Mesendoderm (in vitro differentiated cells): ENCODE measurements at regions not wholly inside any gene's neighbourhood (a gene's known extent, or its start where the extent isn't known, plus 50 kb on each side); places are given as distances from the start of the nearest gene placed in this dataset.

Source experiments
- DNase-seq: peaks from one replicate; pipeline ENCODE4 v3.0.0; 2013
- H2AK5ac ChIP-seq: 2 replicates; pipeline ENCODE4 v1.6.1; 2013; ENCODE audit warnings: low read length, inconsistent platforms
- H2BK120ac ChIP-seq: 2 replicates; pipeline ENCODE4 v1.6.1; 2013; ENCODE audit warnings: low read depth, mild to moderate bottlenecking, low read length, moderate library complexity, mixed read lengths
- H2BK15ac ChIP-seq: replicated peaks from 2 replicates; pipeline ENCODE4 v1.6.1; 2013; ENCODE audit warnings: low read depth, mild to moderate bottlenecking, moderate library complexity
- H2BK5ac ChIP-seq: 2 replicates; pipeline ENCODE4 v1.6.1; 2013; ENCODE audit warnings: low read length, inconsistent platforms
- H3K18ac ChIP-seq: 2 replicates; pipeline ENCODE4 v1.6.1; 2013; ENCODE audit warnings: mild to moderate bottlenecking, low read length, mixed read lengths
- H3K23ac ChIP-seq: one replicate; pipeline ENCODE4 v1.6.1; 2013; ENCODE audit warnings: low read length
- H3K27ac ChIP-seq: 2 replicates; pipeline ENCODE4 v1.5.1; 2013; ENCODE audit warnings: low read depth, mild to moderate bottlenecking, inconsistent platforms, low read length, moderate library complexity
- H3K27me3 ChIP-seq: 2 replicates; pipeline ENCODE4 v1.6.1; 2013; ENCODE audit warnings: low read length, control low read depth, mild to moderate bottlenecking, inconsistent platforms; ENCODE audit not compliant: insufficient read depth, poor library complexity
- H3K36me3 ChIP-seq: 2 replicates; pipeline ENCODE4 v1.6.1; 2013; ENCODE audit warnings: low read length, inconsistent platforms; ENCODE audit not compliant: control insufficient read depth, insufficient read depth
- H3K4ac ChIP-seq: one replicate; pipeline ENCODE4 v1.6.1; 2013; ENCODE audit warnings: low read depth, mild to moderate bottlenecking, low read length, moderate library complexity
- H3K4me1 ChIP-seq: 2 replicates; pipeline ENCODE4 v1.6.1; 2013; ENCODE audit warnings: low read depth, low read length, inconsistent platforms; ENCODE audit not compliant: control insufficient read depth
- H3K4me2 ChIP-seq: 2 replicates; pipeline ENCODE4 v1.6.1; 2013; ENCODE audit warnings: low read length
- H3K4me3 ChIP-seq: 2 replicates; pipeline ENCODE4 v1.5.1; 2013; ENCODE audit warnings: mild to moderate bottlenecking, low read length
- H3K56ac ChIP-seq: one replicate; pipeline ENCODE4 v1.6.1; 2013; ENCODE audit warnings: low read length
- H3K79me1 ChIP-seq: 2 replicates; pipeline ENCODE4 v1.6.1; 2013; ENCODE audit warnings: low read length, inconsistent platforms
- H3K79me2 ChIP-seq: 2 replicates; pipeline ENCODE4 v1.6.1; 2013; ENCODE audit warnings: mild to moderate bottlenecking, low read length; ENCODE audit not compliant: control insufficient read depth, insufficient read depth
- H3K9ac ChIP-seq: 2 replicates; pipeline ENCODE4 v1.6.1; 2013; ENCODE audit warnings: low read length, inconsistent platforms
- H4K5ac ChIP-seq: one replicate; pipeline ENCODE4 v1.6.1; 2013; ENCODE audit warnings: low read length
- H4K8ac ChIP-seq: one replicate; pipeline ENCODE4 v1.6.1; 2013; ENCODE audit warnings: low read depth, mild to moderate bottlenecking, control low read depth, low read length, moderate library complexity
- WGBS: extraction: QIAGEN DNeasy Blood & Tissue Kit; methylation state at CpG from one replicate; pipeline ENCODE4 v1.1.7; 2013; ENCODE audit warnings: low lambda C conversion rate, missing lambda C conversion rate; ENCODE audit not compliant: insufficient coverage; ENCODE audit errors: extremely low coverage; 5-methylcytosine and 5-hydroxymethylcytosine counted together

DNA sequence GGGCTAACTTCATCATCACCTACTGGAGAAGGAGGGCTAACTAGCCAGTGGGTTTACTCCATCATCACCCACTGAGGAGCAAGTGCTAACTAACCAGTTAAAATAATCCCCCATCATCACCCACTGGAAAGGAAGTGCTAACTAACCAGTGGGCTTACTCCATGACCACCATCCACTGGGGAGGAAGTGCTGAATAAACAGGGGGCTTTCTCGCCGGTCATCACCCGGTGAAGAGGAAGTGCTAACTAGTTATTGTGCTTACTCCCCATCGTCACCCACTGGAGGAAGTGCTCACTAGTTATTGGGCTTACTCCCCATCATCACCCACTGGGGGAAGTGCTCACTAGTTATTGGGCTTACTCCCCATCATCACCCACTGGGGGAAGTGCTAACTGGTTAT lies 124.4 kb upstream of the SALL3 start:
- no peak overlapping the region for H3K9ac ChIP-seq
- no peak overlapping the region for H3K23ac ChIP-seq
- H4K8ac ChIP-seq: no peak overlapping the region
- no peak overlapping the region for H2BK15ac ChIP-seq
- H3K4me2 ChIP-seq: no peak overlapping the region
- no peak overlapping the region for H2BK120ac ChIP-seq
- no peak overlapping the region for H3K56ac ChIP-seq
- H3K36me3 ChIP-seq: no peaks in the 10 kb centered on the region
- no peak overlapping the region for H4K5ac ChIP-seq
- no peaks in the 10 kb centered on the region for H3K79me2 ChIP-seq
- no peak overlapping the region for H2AK5ac ChIP-seq
- H3K79me1 ChIP-seq: no peaks in the 10 kb centered on the region
- no peaks in the 10 kb centered on the region for H3K27me3 ChIP-seq
- WGBS: no CpG with 5 or more reads among the region's 4 CpGs
- H3K4me3 ChIP-seq: no peak overlapping the region
- H3K18ac ChIP-seq: no peak overlapping the region
- H3K27ac ChIP-seq: no peak overlapping the region
- no peak overlapping the region for H3K4ac ChIP-seq
- no peak for DNase-seq
- no peak overlapping the region for H2BK5ac ChIP-seq
- H3K4me1 ChIP-seq: no peaks in the 10 kb centered on the region

- Histone ChIP-seq H3K9ac (no peak overlapping the region), H3K18ac (no peak overlapping the region), H2AK5ac (no peak overlapping the region), H3K4me2 (no peak overlapping the region), H3K4me1 (no peaks in the 10 kb centered on the region), H3K56ac (no peak overlapping the region), H3K36me3 (no peaks in the 10 kb centered on the region), H3K27me3 (no peaks in the 10 kb centered on the region), H4K5ac (no peak overlapping the region), H2BK120ac (no peak overlapping the region), H3K27ac (no peak overlapping the region), H3K4ac (no peak overlapping the region), H3K4me3 (no peak overlapping the region), H3K79me2 (no peaks in the 10 kb centered on the region), H2BK15ac (no peak overlapping the region), H3K79me1 (no peaks in the 10 kb centered on the region), H2BK5ac (no peak overlapping the region), H3K23ac (no peak overlapping the region), H4K8ac (no peak overlapping the region)
- DNase-seq: no peak
- WGBS: no CpG with 5 or more reads among the region's 50 CpGs
Measured at GRCh38 chr18:78856569-78857313, 122.9 kb upstream of the SALL3 start.

GRCh38 chr18:78857314-78858150 lies 122.1 kb upstream of the SALL3 start:
- no peak overlapping the region for H2BK120ac ChIP-seq
- H3K4me2 ChIP-seq: no peak overlapping the region
- H4K8ac ChIP-seq: no peak overlapping the region
- no peaks in the 10 kb centered on the region for H3K4me1 ChIP-seq
- H3K9ac ChIP-seq: no peak overlapping the region
- H3K23ac ChIP-seq: no peak overlapping the region
- H4K5ac ChIP-seq: no peak overlapping the region
- no peaks in the 10 kb centered on the region for H3K27me3 ChIP-seq
- H3K27ac ChIP-seq: no peak overlapping the region
- DNase-seq: no peak
- no peak overlapping the region for H3K4ac ChIP-seq
- no peaks in the 10 kb centered on the region for H3K79me2 ChIP-seq
- no peaks in the 10 kb centered on the region for H3K36me3 ChIP-seq
- H3K18ac ChIP-seq: no peak overlapping the region
- no peaks in the 10 kb centered on the region for H3K79me1 ChIP-seq
- no peak overlapping the region for H3K4me3 ChIP-seq
- no peak overlapping the region for H3K56ac ChIP-seq
- H2BK15ac ChIP-seq: no peak overlapping the region
- H2AK5ac ChIP-seq: no peak overlapping the region
- H2BK5ac ChIP-seq: no peak overlapping the region
- no CpG with 5 or more reads among the region's 42 CpGs for WGBS

DNA sequence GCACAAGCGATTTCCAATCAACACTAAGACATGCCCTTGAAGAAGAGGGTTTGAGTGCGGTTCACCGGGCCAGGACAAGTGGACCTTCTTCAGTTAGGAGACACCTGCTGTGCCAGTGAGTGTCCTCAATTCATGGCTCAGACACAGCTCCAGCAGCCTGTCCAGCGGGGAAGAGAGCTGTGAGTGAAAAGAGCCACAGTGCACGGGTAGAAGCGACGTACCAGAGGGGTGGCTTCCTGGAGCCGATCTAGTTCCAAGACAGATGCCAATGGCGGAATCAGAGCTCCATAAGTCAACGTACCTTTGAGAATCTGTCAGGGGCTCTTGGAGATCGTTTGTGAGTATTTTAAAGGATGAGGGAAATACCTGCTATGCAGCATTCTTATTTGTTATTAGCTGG lies 119.9 kb upstream of the SALL3 start:
- Histone ChIP-seq H3K79me1 (no peaks in the 10 kb centered on the region), H3K36me3 (no peaks in the 10 kb centered on the region), H4K5ac (no peak overlapping the region), H3K4me1 (no peaks in the 10 kb centered on the region), H3K79me2 (no peaks in the 10 kb centered on the region), H3K4me2 (no peak overlapping the region), H3K4ac (no peak overlapping the region), H3K56ac (no peak overlapping the region), H3K23ac (no peak overlapping the region), H2BK15ac (no peak overlapping the region), H2BK5ac (no peak overlapping the region), H2BK120ac (no peak overlapping the region), H2AK5ac (no peak overlapping the region), H3K4me3 (no peak overlapping the region), H3K18ac (no peak overlapping the region), H3K9ac (no peak overlapping the region), H3K27me3 (no peaks in the 10 kb centered on the region), H3K27ac (no peak overlapping the region), H4K8ac (no peak overlapping the region)
- no peak for DNase-seq
- no CpG with 5 or more reads among the region's 11 CpGs for WGBS

- Histone ChIP-seq H4K5ac (no peak overlapping the region), H3K79me1 (no peaks in the 10 kb centered on the region), H3K4ac (no peak overlapping the region), H2AK5ac (no peak overlapping the region), H3K27me3 (no peaks in the 10 kb centered on the region), H3K4me3 (no peak overlapping the region), H2BK15ac (no peak overlapping the region), H3K27ac (no peak overlapping the region), H2BK120ac (no peak overlapping the region), H4K8ac (no peak overlapping the region), H3K18ac (no peak overlapping the region), H3K79me2 (no peaks in the 10 kb centered on the region), H3K9ac (no peak overlapping the region), H3K4me2 (no peak overlapping the region), H3K23ac (no peak overlapping the region), H3K36me3 (no peaks in the 10 kb centered on the region), H3K56ac (no peak overlapping the region), H3K4me1 (no peaks in the 10 kb centered on the region), H2BK5ac (no peak overlapping the region)
- WGBS: no CpG with 5 or more reads among the region's 11 CpGs
- no peak for DNase-seq
Measured at GRCh38 chr18:78860117-78860516, 119.5 kb upstream of the SALL3 start.
